Activated gamma-delta T cell treated with anti-CD3 and anti-CD28 coated beads, Interleukin-2, amount 50 U/mL, for 16 hours (primary cell): ENCODE measurements at regions not wholly inside any gene's neighbourhood (a gene's known extent, or its start where the extent isn't known, plus 50 kb on each side); places are given as distances from the start of the nearest gene placed in this dataset.
"Not testable (repeated sequence)": the region's sequence is repeated elsewhere in the genome, so short reads cannot be mapped to it uniquely, and the experiment has no call there.

ENCODE experiments used
- DNase-seq: peaks from one replicate; pipeline ENCODE4 v3.0.0-alpha.2; 2020; ENCODE audit warnings: low read depth

- no peak for DNase-seq
Observed at GRCh38 chr2:84052043-84052442, 407.0 kb downstream of the SUCLG1 start.

GRCh38 chr2:84048964-84049363 is 410.1 kb downstream of the SUCLG1 start:
- no peak for DNase-seq

GRCh38 chr2:84041506-84041905 is 417.6 kb downstream of the SUCLG1 start:
- DNase-seq: no peak

GRCh38 chr2:84040281-84040680 is 418.8 kb downstream of the SUCLG1 start:
- DNase-seq: no peak

GRCh38 chr2:84038866-84039265 is 420.2 kb downstream of the SUCLG1 start:
- no peak for DNase-seq

GRCh38 chr2:84033347-84033974 is 425.6 kb downstream of the SUCLG1 start:
- no peak for DNase-seq

- DNase-seq: no peak
Observed at GRCh38 chr2:84031312-84032050, 427.6 kb downstream of the SUCLG1 start.

GRCh38 chr2:84029903-84030575 is 429.0 kb downstream of the SUCLG1 start:
- DNase-seq: no peak

GRCh38 chr2:84026818-84027217 is 432.3 kb downstream of the SUCLG1 start:
- no peak for DNase-seq

GRCh38 chr2:84022810-84023431 is 436.2 kb downstream of the SUCLG1 start:
- no peak for DNase-seq

- DNase-seq: no peak
Observed at GRCh38 chr2:84017010-84017409, 442.1 kb downstream of the SUCLG1 start.

GRCh38 chr2:84016183-84016582 is 442.9 kb downstream of the SUCLG1 start:
- DNase-seq: no peak

GRCh38 chr2:83997889-83998288 is 461.2 kb downstream of the SUCLG1 start:
- DNase-seq: no peak

GRCh38 chr2:83994633-83995179 is 464.4 kb downstream of the SUCLG1 start:
- no peak for DNase-seq

GRCh38 chr2:83993873-83994632 is 465.0 kb downstream of the SUCLG1 start:
- no peak for DNase-seq

- no peak for DNase-seq
Observed at GRCh38 chr2:83991992-83992391, 467.1 kb downstream of the SUCLG1 start.

- DNase-seq: no peak
Observed at GRCh38 chr2:83990636-83991035, 468.4 kb downstream of the SUCLG1 start.

GRCh38 chr2:83976628-83977027 is 482.5 kb downstream of the SUCLG1 start:
- DNase-seq: not testable (repeated sequence)

GRCh38 chr2:83972128-83972527 is 487.0 kb downstream of the SUCLG1 start:
- no peak for DNase-seq

GRCh38 chr2:83971547-83971946 is 487.5 kb downstream of the SUCLG1 start:
- DNase-seq: no peak

- no peak for DNase-seq
Observed at GRCh38 chr2:83970217-83970929, 488.7 kb downstream of the SUCLG1 start.
